K562 (cell line): ENCODE measurements at regions not wholly inside any gene's neighbourhood (a gene's known extent, or its start where the extent isn't known, plus 50 kb on each side); places are given as distances from the start of the nearest gene placed in this dataset.

Experiments used
- ATAC-seq: fragments of 200-7000 bp; cut with Tn5 transposase; 3 replicates; pipeline ENCODE4 v1.9.1; 2020; ENCODE audit warnings: moderate library complexity
- BruUV-seq: library from RNA; stranded (reverse); fragments of 400-500 nt; replicated peaks from 2 replicates; lab custom pipeline; 2021; lab: Mats Ljungman, UMichigan
- CTCF ChIA-PET: fragments of 300-600 bp; formaldehyde crosslinking; extraction: SDS; loops from one replicate; lab custom pipeline; 2021; ENCODE audit warnings: low intra/inter-chr PET ratio; lab: Yijun Ruan, JAX
- POLR2A ChIA-PET: fragments of 300-600, 350-650 bp; sonication (Branson Sonifier 250); formaldehyde crosslinking; extraction: SDS; loops from one replicate; lab custom pipeline; 2021; ENCODE audit warnings: antibody characterized with exemption, inconsistent platforms; lab: Yijun Ruan, JAX
- DNase-seq, 4 experiments: peaks; one replicate each; pipeline versions ENCODE4 v3.0.0 to v3.0.0-alpha.2; 2011 to 2018; ENCODE audit warnings: low spot score in 3 of 4, mixed read lengths in 3 of 4; ENCODE audit errors: extremely low read depth in 1 of 4
- FAIRE-seq: peaks from 2 replicates; lab custom pipeline; 2011; peaks lifted over from hg19 to GRCh38; lab: Jason Lieb, UNC
- H2AFZ ChIP-seq: 2 replicates; pipeline ENCODE4 v1.6.0; 2011; ENCODE audit warnings: low read depth, low read length, control low read depth, inconsistent platforms
- H3K27ac ChIP-seq: fragments of 200-600 bp; 3 replicates; pipeline ENCODE4 v1.8.0; 2011; ENCODE audit warnings: low read depth, mild to moderate bottlenecking, control low read depth, inconsistent platforms, low read length, moderate library complexity, mixed read lengths; ENCODE audit errors: extremely low read depth
- H3K27me3 ChIP-seq, 2 experiments: fragments of 300-600 bp in 1 of 2; 2 replicates in 1 of 2; 3 replicates in 1 of 2; pipeline versions ENCODE4 v1.6.0 to v1.8.0; 2011; ENCODE audit warnings: inconsistent platforms in 2 of 2, low read length in 2 of 2, mild to moderate bottlenecking in 1 of 2, mixed read lengths in 1 of 2, moderate library complexity in 1 of 2; ENCODE audit not compliant: control insufficient read depth in 2 of 2, insufficient read depth in 2 of 2
- H3K36me3 ChIP-seq: fragments of 300-600 bp; 3 replicates; pipeline ENCODE4 v1.8.0; 2011; ENCODE audit warnings: mild to moderate bottlenecking, low read length, inconsistent platforms; ENCODE audit not compliant: control insufficient read depth, insufficient read depth
- H3K4me1 ChIP-seq, 2 experiments: fragments of 200-600 bp in 1 of 2; replicated peaks in 1 of 2; 2 replicates in 1 of 2; 3 replicates in 1 of 2; pipeline versions ENCODE4 v1.5.1 to v1.8.0; 2011; ENCODE audit warnings: inconsistent platforms in 2 of 2, low read length in 2 of 2, mild to moderate bottlenecking in 1 of 2, mixed read lengths in 1 of 2, moderate library complexity in 1 of 2; ENCODE audit not compliant: control insufficient read depth in 2 of 2, insufficient read depth in 2 of 2
- H3K4me2 ChIP-seq: 2 replicates; pipeline ENCODE4 v1.6.1; 2011; ENCODE audit warnings: low read length, control low read depth, inconsistent platforms, mixed read lengths; ENCODE audit not compliant: insufficient read depth
- H3K4me3 ChIP-seq: fragments of 200-600 bp; sonication (generic), shearing (Covaris generic); 2 replicates; pipeline ENCODE4 v1.5.1; 2016; ENCODE audit warnings: control low read depth, inconsistent platforms
- H3K79me2 ChIP-seq: fragments of 200-600 bp; 3 replicates; pipeline ENCODE4 v1.8.0; 2011; ENCODE audit warnings: low read length, inconsistent platforms; ENCODE audit not compliant: control insufficient read depth, insufficient read depth
- H3K9ac ChIP-seq, 2 experiments: 2 replicates each; pipeline versions ENCODE4 v1.6.0 to v1.6.1; 2011; ENCODE audit warnings: low read depth in 2 of 2, low read length in 2 of 2, control low read depth in 1 of 2, inconsistent platforms in 1 of 2, mild to moderate bottlenecking in 1 of 2, mixed read lengths in 1 of 2; ENCODE audit not compliant: insufficient read depth in 1 of 2
- H3K9me1 ChIP-seq: one replicate; pipeline ENCODE4 v1.6.0; 2011; ENCODE audit warnings: inconsistent platforms, mild to moderate bottlenecking, low read length, moderate library complexity; ENCODE audit not compliant: control insufficient read depth, insufficient read depth
- H3K9me3 ChIP-seq: replicated peaks from 2 replicates; pipeline ENCODE4 v1.5.1; 2011; ENCODE audit warnings: low read depth, low read length, inconsistent platforms; ENCODE audit not compliant: control insufficient read depth, insufficient read depth
- H4K20me1 ChIP-seq: replicated peaks from 2 replicates; pipeline ENCODE4 v1.6.1; 2011; ENCODE audit warnings: low read length, inconsistent platforms, mixed read lengths; ENCODE audit not compliant: control insufficient read depth, insufficient read depth
- CAMTA2 ChIP-seq: fragments of 250-450 bp; sonication (Bioruptor Pico); conservative IDR thresholded peaks from 2 replicates; pipeline ENCODE4 v1.5.1; 2022
- E2F8 ChIP-seq: fragments of 450-650 bp; IDR thresholded peaks from 2 replicates; pipeline ENCODE4 v1.7.1; 2018; ENCODE audit warnings: mild to moderate bottlenecking, low read depth; ENCODE audit not compliant: partially characterized antibody
- EGR1 ChIP-seq: fragments of 450-650 bp; conservative IDR thresholded peaks from 2 replicates; pipeline ENCODE4 v1.6.1; 2017; ENCODE audit warnings: mild to moderate bottlenecking
- FOS ChIP-seq: IDR thresholded peaks from 3 replicates; pipeline ENCODE4 v1.6.1; 2011; ENCODE audit not compliant: insufficient read length; ENCODE audit errors: extremely low read depth
- ILF3 ChIP-seq: fragments of 450-650 bp; IDR thresholded peaks from 2 replicates; pipeline ENCODE4 v1.6.1; 2018; ENCODE audit warnings: antibody characterized with exemption, mild to moderate bottlenecking, moderate library complexity, borderline replicate concordance
- MEIS2 ChIP-seq: fragments of 450-650 bp; IDR thresholded peaks from 2 replicates; pipeline ENCODE4 v1.6.1; 2014; ENCODE audit warnings: mild to moderate bottlenecking; ENCODE audit not compliant: partially characterized antibody
- MXI1 ChIP-seq: IDR thresholded peaks from 2 replicates; pipeline ENCODE4 v1.6.1; 2011; ENCODE audit warnings: low read depth, mild to moderate bottlenecking, improper control_type of control experiment, low read length
- MYC ChIP-seq, 2 experiments: fragments of 250-450 bp in 1 of 2; sonication (Bioruptor Pico) in 1 of 2; IDR thresholded peaks; 2 replicates each; pipeline versions ENCODE4 v1.5.1 to v1.6.1; 2012 to 2021; ENCODE audit warnings: low read depth in 2 of 2, borderline replicate concordance in 1 of 2, improper control_type of control experiment in 1 of 2, low read length in 1 of 2, mild to moderate bottlenecking in 1 of 2, moderate library complexity in 1 of 2
- NR0B1 ChIP-seq: fragments of 450-650 bp; IDR thresholded peaks from one replicate; pipeline ENCODE4 v1.6.1; 2018; ENCODE audit warnings: mild to moderate bottlenecking, moderate library complexity; ENCODE audit not compliant: partially characterized antibody
- NRF1 ChIP-seq, 2 experiments: fragments of 450-650 bp; IDR thresholded peaks in 1 of 2; conservative IDR thresholded peaks in 1 of 2; 2 replicates each; pipeline ENCODE4 v1.6.1; 2014; ENCODE audit warnings: mild to moderate bottlenecking in 2 of 2
- SAFB ChIP-seq: fragments of 200-400 bp; formaldehyde crosslinking; IDR thresholded peaks from 2 replicates; pipeline ENCODE4 v1.6.1; 2017; ENCODE audit warnings: low read depth, low read length, borderline replicate concordance
- YBX1 ChIP-seq: fragments of 450-650 bp; IDR thresholded peaks from 2 replicates; pipeline ENCODE4 v1.7.1; 2016; ENCODE audit warnings: mild to moderate bottlenecking
- ZNF133 ChIP-seq: fragments of 250-450 bp; sonication (Bioruptor Pico); IDR thresholded peaks from 2 replicates; pipeline ENCODE4 v1.4.0; 2020; ENCODE audit warnings: mild to moderate bottlenecking
- ZNF134 ChIP-seq: fragments of 250-450 bp; sonication (Bioruptor Pico); conservative IDR thresholded peaks from 2 replicates; pipeline ENCODE4 v1.4.0; 2020
- ZNF217 ChIP-seq: sonication (generic); formaldehyde crosslinking; IDR thresholded peaks from 2 replicates; pipeline ENCODE4 v1.8.0; 2022; ENCODE audit warnings: mild to moderate bottlenecking, missing genetic modification reagents
- ZNF24 ChIP-seq: fragments of 450-650 bp; IDR thresholded peaks from 2 replicates; pipeline ENCODE4 v1.6.1; 2016
- ZNF655 ChIP-seq: fragments of 250-450 bp; sonication (Bioruptor Pico); IDR thresholded peaks from 2 replicates; pipeline ENCODE4 v1.5.0; 2021
- ZNF707 ChIP-seq: fragments of 250-450 bp; sonication (Bioruptor Pico); conservative IDR thresholded peaks from 2 replicates; pipeline ENCODE4 v1.8.0; 2022; ENCODE audit warnings: inconsistent platforms, mild to moderate bottlenecking, moderate library complexity
- WGBS: fragments of 100-300 bp; shearing (Covaris generic); methylation state at CpG from one replicate; pipeline ENCODE4 v1.1.6; 2016; ENCODE audit warnings: low coverage, mixed read lengths; ENCODE audit not compliant: insufficient coverage; ENCODE audit errors: missing lambda C conversion rate; 5-methylcytosine and 5-hydroxymethylcytosine counted together
- in situ Hi-C: fragments of 300-500 bp; cut with MboI; formaldehyde crosslinking; loops from 4 replicates; pipeline ENCODE4 v1.15.0; 2018; ENCODE audit warnings: inconsistent platforms, mixed read lengths
- intact Hi-C: fragments of 100-400 bp; cut with micrococcal nuclease; formaldehyde crosslinking; loops from 2 replicates; pipeline ENCODE4 v1.14.2; 2022

- Histone ChIP-seq H3K4me2 (no peak overlapping the region), H2AFZ (no peak overlapping the region), H3K27me3 (no peaks in the 10 kb centered on the region), H3K79me2 (no peaks in the 10 kb centered on the region), H3K36me3 (no peaks in the 10 kb centered on the region), H3K9me3 (no peaks in the 10 kb centered on the region), H3K4me3 (no peak overlapping the region), H3K9ac (no peak overlapping the region), H4K20me1 (no peaks in the 10 kb centered on the region), H3K4me1 (no peaks in the 10 kb centered on the region), H3K27ac (no peak overlapping the region), H3K9me1 (no peaks in the 10 kb centered on the region)
- 2% methylated on average over 9 of the region's 10 CpGs for WGBS
- CTCF ChIA-PET: no interaction called here
- intact Hi-C loops: no loop called here
- ATAC-seq (no peak), FAIRE-seq (no peak), DNase-seq (no peak)
- POLR2A ChIA-PET: no interaction called here
- BruUV-seq: no TSS peak
- in situ Hi-C loops: no loop called here
- TF ChIP-seq YBX1 (no peak), MXI1 (no peak), NR0B1 (no peak), E2F8 (no peak), ZNF134 (CRISPR knock-in tag) (no peak), FOS (no peak), ZNF655 (CRISPR knock-in tag) (no peak), SAFB (no peak), CAMTA2 (CRISPR knock-in tag) (no peak), ZNF707 (CRISPR knock-in tag) (no peak), ILF3 (no peak), NRF1 (conservative IDR thresholded peaks at IDR 0.05 in 1 of 2, IDR thresholded peaks at IDR 0.05 in 1 of 2) (no peak), EGR1 (no peak), MYC (IDR thresholded peaks at IDR 0.05; ENCODE audit: low read depth, low read length) (no peak), MYC (CRISPR knock-in tag; IDR thresholded peaks at IDR 0.05; ENCODE audit: borderline replicate concordance, low read depth) (no peak), ZNF24 (no peak), ZNF217 (no peak), ZNF133 (CRISPR knock-in tag) (no peak), MEIS2 (no peak)
Measured at GRCh38 chr20:7146552-7147219, 379.2 kb downstream of the BMP2 start.
